ENCODE measurements at regions not wholly inside any gene's neighbourhood (a gene's known extent, or its start where the extent isn't known, plus 50 kb on each side); places are given as distances from the start of the nearest gene placed in this dataset.
"Not testable (repeated sequence)": the region's sequence is repeated elsewhere in the genome, so short reads cannot be mapped to it uniquely, and the experiment has no call there.

- Histone ChIP-seq H3K4me2 (ENCODE audit: low read length) (peak overlapping the region; percentile 13), H3K79me2 (ENCODE audit: control insufficient read depth, low read length) (peaks cover 15% of the 10 kb centered on the region), H3K4me1 (ENCODE audit: control insufficient read depth, low read length) (peaks cover 67% of the 10 kb centered on the region), H3K9me3 (ENCODE audit: control insufficient read depth, insufficient read depth, low read length) (no peaks in the 10 kb centered on the region), H3K27me3 (ENCODE audit: control insufficient read depth, low read length) (no peaks in the 10 kb centered on the region), H3F3A (ENCODE audit: control insufficient read depth, insufficient read depth) (peaks cover 45% of the 10 kb centered on the region), H3K4me3 (ENCODE audit: low read length) (no peak overlapping the region), H3K9me2 (replicated peaks; ENCODE audit: control insufficient read depth, low read length) (no peaks in the 10 kb centered on the region), H3K27ac (ENCODE audit: low read depth, low read length) (peak overlapping the region; percentile 27), H4K20me1 (ENCODE audit: control insufficient read depth, insufficient read depth, low read depth, low read length) (no peaks in the 10 kb centered on the region), H3K36me3 (ENCODE audit: control insufficient read depth, low read length) (no peaks in the 10 kb centered on the region)
- TF ChIP-seq CTCF (IDR thresholded peaks at IDR 0.05; ENCODE audit: low read depth, low read length, poor library complexity, severe bottlenecking), result no peak
Observed at GRCh38 chr20:47440857-47441773, 60.6 kb upstream of the NCOA3 start.

- Histone ChIP-seq H3K4me2 (ENCODE audit: low read length) (peak overlapping the region; percentile 13; the same call in 1 of the 2 replicates), H3K4me1 (ENCODE audit: control insufficient read depth, low read length) (peaks cover 61% of the 10 kb centered on the region), H3K36me3 (ENCODE audit: control insufficient read depth, low read length) (no peaks in the 10 kb centered on the region), H3K9me2 (replicated peaks; ENCODE audit: control insufficient read depth, low read length) (no peaks in the 10 kb centered on the region), H3K79me2 (ENCODE audit: control insufficient read depth, low read length) (peaks cover 12% of the 10 kb centered on the region), H3K27me3 (ENCODE audit: control insufficient read depth, low read length) (no peaks in the 10 kb centered on the region), H4K20me1 (ENCODE audit: control insufficient read depth, insufficient read depth, low read depth, low read length) (no peaks in the 10 kb centered on the region), H3K27ac (ENCODE audit: low read depth, low read length) (peak overlapping the region; percentile 27), H3K4me3 (ENCODE audit: low read length) (no peak overlapping the region), H3F3A (ENCODE audit: control insufficient read depth, insufficient read depth) (peaks cover 42% of the 10 kb centered on the region), H3K9me3 (ENCODE audit: control insufficient read depth, insufficient read depth, low read length) (no peaks in the 10 kb centered on the region)
- TF ChIP-seq CTCF (IDR thresholded peaks at IDR 0.05; ENCODE audit: low read depth, low read length, poor library complexity, severe bottlenecking) (no peak), EZH2phosphoT487 (IDR thresholded peaks at IDR 0.05; ENCODE audit: borderline replicate concordance, low read length) (no peak)
Observed at GRCh38 chr20:47441774-47442150, 59.9 kb upstream of the NCOA3 start.

GRCh38 chr20:47443060-47443459 is 58.6 kb upstream of the NCOA3 start:
- not testable (repeated sequence) for H3K4me2 ChIP-seq (ENCODE audit: low read length); H3K9me3 ChIP-seq (ENCODE audit: control insufficient read depth, insufficient read depth, low read length); H4K20me1 ChIP-seq (ENCODE audit: control insufficient read depth, insufficient read depth, low read depth, low read length); H3K4me3 ChIP-seq (ENCODE audit: low read length); H3K27me3 ChIP-seq (ENCODE audit: control insufficient read depth, low read length); H3K79me2 ChIP-seq (ENCODE audit: control insufficient read depth, low read length); H3K27ac ChIP-seq (ENCODE audit: low read depth, low read length); H3K9me2 ChIP-seq (replicated peaks; ENCODE audit: control insufficient read depth, low read length); H3K36me3 ChIP-seq (ENCODE audit: control insufficient read depth, low read length)
- Histone ChIP-seq H3F3A (ENCODE audit: control insufficient read depth, insufficient read depth) (peaks cover 30% of the 10 kb centered on the region), H3K4me1 (ENCODE audit: control insufficient read depth, low read length) (peaks cover 53% of the 10 kb centered on the region)

GRCh38 chr20:47444584-47444983 is 57.1 kb upstream of the NCOA3 start:
- no peak overlapping the region for H3K4me2 ChIP-seq (ENCODE audit: low read length)
- H3K4me1 ChIP-seq (ENCODE audit: control insufficient read depth, low read length), result peaks cover 51% of the 10 kb centered on the region
- no peak overlapping the region for H3K4me3 ChIP-seq (ENCODE audit: low read length)
- no peaks in the 10 kb centered on the region for H4K20me1 ChIP-seq (ENCODE audit: control insufficient read depth, insufficient read depth, low read depth, low read length)
- H3K9me2 ChIP-seq (replicated peaks; ENCODE audit: control insufficient read depth, low read length), result no peaks in the 10 kb centered on the region
- H3K9me3 ChIP-seq (ENCODE audit: control insufficient read depth, insufficient read depth, low read length), result no peaks in the 10 kb centered on the region
- TF ChIP-seq CTCF (IDR thresholded peaks at IDR 0.05; ENCODE audit: low read depth, low read length, poor library complexity, severe bottlenecking), result no peak
- no peak for TF ChIP-seq EZH2phosphoT487 (IDR thresholded peaks at IDR 0.05; ENCODE audit: borderline replicate concordance, low read length)
- H3K27ac ChIP-seq (ENCODE audit: low read depth, low read length), result no peak overlapping the region
- H3F3A ChIP-seq (ENCODE audit: control insufficient read depth, insufficient read depth), result peaks cover 21% of the 10 kb centered on the region
- H3K36me3 ChIP-seq (ENCODE audit: control insufficient read depth, low read length), result no peaks in the 10 kb centered on the region
- no peaks in the 10 kb centered on the region for H3K79me2 ChIP-seq (ENCODE audit: control insufficient read depth, low read length)
- no peaks in the 10 kb centered on the region for H3K27me3 ChIP-seq (ENCODE audit: control insufficient read depth, low read length)

Data from DOHH2 (cell line).